T-helper 2 cell treated with Interferon-gamma antibody and Interleukin-4, amounts not matched to agents 5 μg/mL and 100 μg/mL, for 36 hours (primary cell): ENCODE measurements at regions not wholly inside any gene's neighbourhood (a gene's known extent, or its start where the extent isn't known, plus 50 kb on each side); places are given as distances from the start of the nearest gene placed in this dataset.

Experiments
- DNase-seq: peaks from one replicate; pipeline ENCODE4 v3.0.0; 2021; ENCODE audit warnings: low spot score
- H3K27ac Mint-ChIP-seq: one replicate; pipeline ENCODE4 v1.8.0; 2021; ENCODE audit warnings: mild to moderate bottlenecking, mixed read lengths
- H3K27me3 Mint-ChIP-seq: one replicate; pipeline ENCODE4 v1.8.0; 2021; ENCODE audit warnings: low read depth, mixed read lengths
- H3K36me3 Mint-ChIP-seq: one replicate; pipeline ENCODE4 v1.8.0; 2021; ENCODE audit warnings: low read depth, mixed read lengths
- H3K4me1 Mint-ChIP-seq: one replicate; pipeline ENCODE4 v1.8.0; 2021; ENCODE audit warnings: low read depth, mixed read lengths
- H3K4me3 Mint-ChIP-seq: one replicate; pipeline ENCODE4 v1.8.0; 2022; ENCODE audit warnings: mild to moderate bottlenecking, moderate library complexity, mixed read lengths
- H3K9me3 Mint-ChIP-seq: one replicate; pipeline ENCODE4 v1.8.0; 2021; ENCODE audit warnings: mixed read lengths

DNA sequence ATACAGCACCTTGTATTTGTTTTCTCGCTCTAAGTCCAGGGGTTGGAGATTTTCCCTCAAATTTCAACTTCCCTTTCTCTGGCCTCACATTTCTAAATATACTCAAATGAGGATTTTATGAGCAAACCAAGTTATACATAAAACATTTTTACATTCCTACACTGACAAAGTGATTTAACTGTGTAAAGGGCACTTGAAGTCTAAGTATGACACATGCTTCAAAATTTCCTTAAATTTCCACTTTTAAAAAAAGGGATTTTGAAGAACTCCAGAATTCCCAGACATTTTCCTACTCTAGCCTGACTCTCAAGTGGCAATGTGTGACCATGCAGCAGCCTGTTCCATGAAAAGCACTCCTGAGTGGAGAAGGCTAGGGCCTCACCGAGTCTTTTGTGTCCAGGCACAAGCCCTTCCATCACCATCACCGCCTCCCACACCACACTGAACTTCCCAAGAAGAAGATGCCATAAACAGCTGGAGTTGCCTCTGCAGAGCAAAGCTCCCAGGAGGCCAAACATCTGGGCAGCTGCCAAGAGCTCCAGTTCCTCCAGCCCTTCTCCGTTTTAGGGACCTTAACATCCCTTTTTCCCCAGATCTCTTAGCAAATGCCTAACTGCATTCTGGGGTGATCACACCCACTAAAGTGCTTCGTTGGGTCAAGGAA lies 68.9 kb downstream of the NCR2 start:
- Mint-ChIP-seq H3K36me3 (no peaks in the 10 kb centered on the region), H3K27me3 (peaks cover 15% of the 10 kb centered on the region), H3K4me1 (no peaks in the 10 kb centered on the region), H3K4me3 (no peak overlapping the region), H3K27ac (no peak overlapping the region), H3K9me3 (no peaks in the 10 kb centered on the region)
- no peak for DNase-seq

- Mint-ChIP-seq H3K27me3 (peaks cover 21% of the 10 kb centered on the region), H3K4me3 (no peak overlapping the region), H3K9me3 (no peaks in the 10 kb centered on the region), H3K27ac (no peak overlapping the region), H3K4me1 (no peaks in the 10 kb centered on the region), H3K36me3 (no peaks in the 10 kb centered on the region)
- no peak for DNase-seq
These were observed 70.7 kb downstream of the NCR2 start for GRCh38 chr6:41405941-41406727.

DNA sequence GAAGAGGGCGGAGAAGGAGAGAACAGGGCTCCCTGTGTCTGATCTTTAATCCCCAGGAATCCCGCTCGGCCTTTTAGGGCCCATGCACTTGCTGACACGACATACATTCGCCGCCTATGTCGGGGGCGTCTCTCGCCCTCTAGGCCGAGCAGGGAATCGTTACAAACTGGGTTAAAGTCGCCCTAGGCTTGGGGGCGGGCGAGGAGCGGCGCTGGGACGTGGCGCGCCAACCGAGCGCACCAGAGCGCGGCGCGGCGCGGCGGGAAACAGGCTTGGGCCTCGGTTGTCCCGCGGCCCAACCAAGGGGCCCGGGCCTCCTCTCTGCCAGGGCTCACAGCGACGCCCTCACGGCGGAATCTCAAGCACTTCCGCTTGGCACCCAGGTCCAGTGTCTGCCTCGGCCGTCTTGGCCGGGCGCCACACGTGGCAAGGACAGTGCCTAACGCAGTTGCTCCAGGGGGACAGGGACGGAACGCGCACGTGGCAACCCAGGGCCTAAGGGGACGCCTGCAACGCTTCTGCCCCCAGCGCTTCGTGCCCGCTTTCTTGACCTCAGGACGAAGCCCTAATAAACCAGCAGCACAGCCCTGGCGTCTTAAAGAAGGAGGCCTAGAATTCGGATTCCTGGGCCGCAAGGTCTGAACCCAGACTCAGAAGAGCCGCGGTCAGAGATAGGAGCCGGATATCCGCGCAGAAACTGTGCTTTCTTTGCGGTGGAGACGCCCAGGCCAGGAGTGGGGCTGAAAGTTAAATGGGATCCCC lies 71.5 kb downstream of the NCR2 start:
- H3K9me3 Mint-ChIP-seq = no peaks in the 10 kb centered on the region
- peaks cover 21% of the 10 kb centered on the region for H3K27me3 Mint-ChIP-seq
- H3K36me3 Mint-ChIP-seq = no peaks in the 10 kb centered on the region
- no peak overlapping the region for H3K4me3 Mint-ChIP-seq
- H3K4me1 Mint-ChIP-seq = no peaks in the 10 kb centered on the region
- DNase-seq = no peak
- H3K27ac Mint-ChIP-seq = no peak overlapping the region

DNA sequence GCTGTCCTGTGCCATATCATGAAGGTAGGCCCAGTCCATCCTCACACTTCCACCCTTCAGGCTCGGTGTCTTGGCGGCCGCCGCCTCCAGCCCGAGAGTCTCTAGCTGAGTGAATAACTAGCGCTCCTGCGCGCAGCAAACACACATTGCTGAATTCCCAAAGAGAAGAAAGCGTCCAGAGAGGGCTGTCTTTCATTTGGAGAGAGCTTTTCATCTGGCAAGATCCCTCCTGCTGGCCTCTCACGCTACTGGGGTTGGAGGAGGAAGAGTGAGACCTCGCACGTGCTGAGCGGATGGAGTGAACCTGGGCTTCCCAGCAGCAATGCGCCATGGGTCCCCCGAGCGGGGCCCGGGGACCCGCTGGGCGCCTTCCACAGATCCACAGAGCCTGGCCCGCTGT lies 73.2 kb downstream of the NCR2 start:
- H3K27me3 Mint-ChIP-seq = peaks cover 24% of the 10 kb centered on the region
- H3K4me3 Mint-ChIP-seq = no peak overlapping the region
- H3K36me3 Mint-ChIP-seq = no peaks in the 10 kb centered on the region
- no peaks in the 10 kb centered on the region for H3K4me1 Mint-ChIP-seq
- H3K9me3 Mint-ChIP-seq = no peaks in the 10 kb centered on the region
- H3K27ac Mint-ChIP-seq = no peak overlapping the region
- DNase-seq = no peak

GRCh38 chr6:41408982-41409381 lies 73.6 kb downstream of the NCR2 start:
- no peak for DNase-seq
- Mint-ChIP-seq H3K9me3 (no peaks in the 10 kb centered on the region), H3K4me1 (no peaks in the 10 kb centered on the region), H3K27me3 (peaks cover 24% of the 10 kb centered on the region), H3K36me3 (no peaks in the 10 kb centered on the region), H3K4me3 (no peak overlapping the region), H3K27ac (no peak overlapping the region)

DNA sequence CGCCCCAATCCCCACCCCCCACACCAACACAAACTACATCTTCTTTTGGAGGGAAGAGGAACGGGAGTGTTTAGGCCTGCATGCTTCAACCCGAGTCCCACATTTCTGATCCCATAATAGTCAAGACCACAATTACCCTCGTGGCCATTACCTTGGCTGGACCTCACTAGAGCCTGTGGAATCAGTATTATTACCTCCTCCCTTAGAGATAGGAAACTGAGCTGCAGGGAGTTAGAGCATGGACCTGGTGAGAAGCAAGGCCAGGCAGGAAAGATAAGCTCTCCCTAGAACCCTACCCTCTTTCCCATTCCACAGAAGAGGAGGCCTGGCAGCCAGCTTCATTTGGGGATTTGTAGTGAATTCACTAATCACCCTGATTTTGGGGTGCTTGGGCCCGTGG lies 74.1 kb downstream of the NCR2 start:
- no peak overlapping the region for H3K27ac Mint-ChIP-seq
- no peaks in the 10 kb centered on the region for H3K36me3 Mint-ChIP-seq
- no peaks in the 10 kb centered on the region for H3K9me3 Mint-ChIP-seq
- H3K4me1 Mint-ChIP-seq = no peaks in the 10 kb centered on the region
- no peak overlapping the region for H3K4me3 Mint-ChIP-seq
- DNase-seq = no peak
- H3K27me3 Mint-ChIP-seq = peaks cover 29% of the 10 kb centered on the region

- Mint-ChIP-seq H3K9me3 (no peaks in the 10 kb centered on the region), H3K4me1 (peaks cover 2% of the 10 kb centered on the region), H3K36me3 (no peaks in the 10 kb centered on the region), H3K27ac (no peak overlapping the region), H3K27me3 (peaks cover 45% of the 10 kb centered on the region), H3K4me3 (no peak overlapping the region)
- DNase-seq = no peak
These were observed 76.6 kb downstream of the NCR2 start for GRCh38 chr6:41411961-41412360.

- Mint-ChIP-seq H3K4me3 (no peak overlapping the region), H3K4me1 (peaks cover 2% of the 10 kb centered on the region), H3K27ac (no peak overlapping the region), H3K27me3 (peaks cover 56% of the 10 kb centered on the region), H3K36me3 (no peaks in the 10 kb centered on the region), H3K9me3 (no peaks in the 10 kb centered on the region)
- DNase-seq = no peak
These were observed 77.8 kb downstream of the NCR2 start for GRCh38 chr6:41413250-41413649.

GRCh38 chr6:41416501-41416837 lies 81.1 kb downstream of the NCR2 start:
- no peak overlapping the region for H3K27ac Mint-ChIP-seq
- no peaks in the 10 kb centered on the region for H3K36me3 Mint-ChIP-seq
- H3K4me1 Mint-ChIP-seq = peaks cover 2% of the 10 kb centered on the region
- H3K27me3 Mint-ChIP-seq = peaks cover 69% of the 10 kb centered on the region
- H3K4me3 Mint-ChIP-seq = no peak overlapping the region
- peaks cover 5% of the 10 kb centered on the region for H3K9me3 Mint-ChIP-seq
- no peak for DNase-seq

DNA sequence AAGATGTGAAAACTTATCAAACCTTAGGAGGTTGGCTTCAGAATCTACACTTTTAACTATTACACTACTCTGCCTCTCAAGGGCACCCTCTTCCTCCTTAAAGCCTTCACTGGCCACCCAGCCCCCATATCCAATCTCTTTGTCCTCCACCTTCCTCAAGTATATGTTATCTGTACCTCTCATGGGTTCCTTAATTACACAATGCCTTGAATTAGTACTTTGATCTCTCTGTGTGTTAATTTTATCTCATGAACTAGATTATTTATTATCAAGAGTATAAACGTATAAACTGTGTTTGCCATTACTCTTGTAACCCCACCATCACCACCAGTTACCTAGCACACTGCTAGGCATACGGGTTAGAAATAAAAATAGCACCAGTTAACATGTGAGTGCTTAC lies 83.3 kb downstream of the NCR2 start:
- H3K4me3 Mint-ChIP-seq = no peak overlapping the region
- H3K4me1 Mint-ChIP-seq = peaks cover 2% of the 10 kb centered on the region
- no peak overlapping the region for H3K27ac Mint-ChIP-seq
- H3K27me3 Mint-ChIP-seq = peaks cover 75% of the 10 kb centered on the region
- DNase-seq = no peak
- no peaks in the 10 kb centered on the region for H3K36me3 Mint-ChIP-seq
- H3K9me3 Mint-ChIP-seq = peaks cover 5% of the 10 kb centered on the region

DNA sequence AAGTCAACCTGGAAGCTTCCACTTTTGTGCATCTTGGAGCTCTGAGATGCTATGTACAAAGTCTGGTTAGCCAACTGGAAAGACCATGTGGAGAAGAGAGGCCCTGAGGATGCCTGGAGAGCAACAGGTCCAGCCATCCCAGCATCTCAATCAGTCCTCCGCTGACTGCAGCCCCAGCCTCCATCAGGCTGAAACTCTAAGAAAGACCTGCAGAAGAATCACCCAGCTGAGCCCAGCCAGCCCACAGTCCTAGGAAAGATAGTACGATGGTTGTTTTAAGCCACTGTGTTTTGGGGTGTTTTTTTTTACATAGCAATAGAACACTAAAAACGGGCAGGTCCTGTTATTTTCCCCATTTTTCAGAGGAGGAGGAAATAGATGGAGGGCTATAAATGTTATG lies 84.0 kb downstream of the NCR2 start:
- H3K4me3 Mint-ChIP-seq = no peak overlapping the region
- peaks cover 73% of the 10 kb centered on the region for H3K27me3 Mint-ChIP-seq
- no peaks in the 10 kb centered on the region for H3K36me3 Mint-ChIP-seq
- peaks cover 5% of the 10 kb centered on the region for H3K9me3 Mint-ChIP-seq
- H3K27ac Mint-ChIP-seq = no peak overlapping the region
- peaks cover 2% of the 10 kb centered on the region for H3K4me1 Mint-ChIP-seq
- DNase-seq = no peak

- Mint-ChIP-seq H3K4me1 (peaks cover 2% of the 10 kb centered on the region), H3K27me3 (peaks cover 67% of the 10 kb centered on the region), H3K4me3 (no peak overlapping the region), H3K36me3 (no peaks in the 10 kb centered on the region), H3K9me3 (peaks cover 5% of the 10 kb centered on the region), H3K27ac (no peak overlapping the region)
- no peak for DNase-seq
These were observed 84.8 kb downstream of the NCR2 start for GRCh38 chr6:41420186-41420585.

DNA sequence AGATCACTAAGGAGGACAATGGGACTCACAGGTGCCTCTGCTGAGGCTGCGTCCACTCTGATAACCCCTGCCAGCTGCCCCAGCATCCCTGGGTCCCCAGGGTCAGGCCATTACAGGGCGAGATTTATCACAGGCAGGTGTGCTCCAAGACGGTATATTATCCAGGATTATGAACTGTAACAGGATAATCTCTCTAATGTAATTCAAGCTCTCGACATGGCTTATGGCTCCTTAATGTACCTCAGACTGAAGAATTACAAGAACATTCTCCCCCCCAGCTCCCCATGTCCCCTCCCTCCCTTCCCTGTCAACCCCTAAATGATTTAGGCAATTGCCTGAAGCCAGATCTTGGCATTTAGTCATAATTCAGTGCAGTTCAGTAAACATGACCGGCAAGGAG lies 86.8 kb downstream of the NCR2 start:
- Mint-ChIP-seq H3K4me3 (no peak overlapping the region), H3K9me3 (peaks cover 5% of the 10 kb centered on the region), H3K27ac (no peak overlapping the region), H3K36me3 (no peaks in the 10 kb centered on the region), H3K27me3 (peaks cover 50% of the 10 kb centered on the region), H3K4me1 (no peaks in the 10 kb centered on the region)
- DNase-seq = no peak

- Mint-ChIP-seq H3K4me3 (no peak overlapping the region), H3K4me1 (no peaks in the 10 kb centered on the region), H3K27ac (no peak overlapping the region), H3K27me3 (peaks cover 43% of the 10 kb centered on the region), H3K9me3 (peaks cover 5% of the 10 kb centered on the region), H3K36me3 (no peaks in the 10 kb centered on the region)
- DNase-seq = no peak
These were observed 87.6 kb downstream of the NCR2 start for GRCh38 chr6:41423002-41423401.
